ENCODE measurements at regions not wholly inside any gene's neighbourhood (a gene's known extent, or its start where the extent isn't known, plus 50 kb on each side); places are given as distances from the start of the nearest gene placed in this dataset.
"Not testable (repeated sequence)": the region's sequence is repeated elsewhere in the genome, so short reads cannot be mapped to it uniquely, and the experiment has no call there.

DNA sequence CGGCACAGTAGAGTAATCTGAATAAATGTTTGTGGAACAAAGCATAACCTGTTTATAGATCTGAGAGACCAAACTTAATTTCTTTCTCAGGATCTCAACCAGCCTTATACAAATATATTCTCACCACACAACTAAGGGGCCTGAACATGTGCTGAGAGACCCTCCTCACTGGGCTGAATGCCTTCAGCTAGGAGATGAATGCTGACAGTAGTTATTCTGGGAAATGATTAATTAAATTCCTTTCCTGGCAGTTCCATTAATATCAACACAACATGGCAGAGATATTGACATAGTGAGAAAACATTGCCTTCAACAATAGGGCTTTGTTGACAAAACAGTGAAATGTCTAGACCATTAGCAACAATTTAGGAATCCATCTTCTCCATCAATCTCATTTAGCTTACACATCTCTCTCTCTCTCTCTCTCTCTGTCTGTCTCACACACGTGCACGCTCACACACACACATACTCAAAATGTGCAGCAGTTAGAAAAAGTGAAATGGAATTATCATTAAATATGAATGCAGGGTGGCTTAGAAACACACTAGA lies 780.8 kb upstream of the CDH8 start:
- no peak for DNase-seq

DNA sequence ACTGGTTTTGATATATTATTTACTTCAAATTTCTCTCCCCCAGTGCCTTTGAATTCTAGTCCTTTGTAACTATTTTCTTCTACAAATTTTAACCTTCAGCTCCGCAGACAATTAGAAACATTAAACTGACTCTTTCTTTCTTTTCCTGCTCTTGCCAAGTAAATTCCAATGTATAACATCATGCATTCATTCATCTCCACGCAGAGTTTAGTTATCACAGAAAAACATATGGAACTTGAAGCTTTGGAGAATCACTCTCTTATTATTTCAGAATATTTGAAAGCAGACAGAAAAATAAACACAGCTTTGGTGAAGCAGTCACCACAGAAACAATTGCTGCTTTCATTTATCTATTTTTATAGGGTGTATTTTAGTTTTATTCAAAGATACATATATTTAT lies 778.7 kb upstream of the CDH8 start:
- no peak for DNase-seq

DNA sequence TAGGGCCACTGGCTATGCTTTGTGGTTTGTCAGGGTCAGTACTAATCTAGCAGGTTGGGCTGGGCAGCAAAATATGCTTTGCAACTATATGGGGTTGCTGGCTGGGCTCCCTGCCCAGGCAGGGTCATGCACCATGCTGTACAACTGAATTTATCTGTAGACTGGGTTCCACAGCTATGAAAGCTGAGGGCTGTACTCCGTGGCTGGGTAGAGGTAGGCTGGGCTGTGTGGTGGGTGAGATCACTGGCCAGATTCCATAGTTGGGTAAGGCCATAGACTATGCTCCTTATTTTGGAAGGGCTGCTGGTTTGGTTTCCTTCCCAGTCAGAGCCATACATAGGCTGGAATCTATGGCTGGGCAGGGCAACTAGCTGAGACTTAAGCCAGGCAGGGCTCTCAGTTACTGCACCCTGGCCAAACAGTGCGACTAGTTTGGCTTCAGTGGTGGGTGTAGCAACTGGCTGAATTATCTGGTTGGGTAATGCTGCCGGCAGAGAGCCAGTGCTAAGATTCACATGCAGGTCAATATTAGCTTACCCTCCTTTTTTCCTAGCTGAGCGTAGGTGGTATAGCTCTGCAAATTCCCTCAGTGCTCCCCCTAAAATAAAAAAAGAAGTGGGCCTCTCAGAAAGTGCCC lies 769.1 kb upstream of the CDH8 start:
- DNase-seq = no peak

DNA sequence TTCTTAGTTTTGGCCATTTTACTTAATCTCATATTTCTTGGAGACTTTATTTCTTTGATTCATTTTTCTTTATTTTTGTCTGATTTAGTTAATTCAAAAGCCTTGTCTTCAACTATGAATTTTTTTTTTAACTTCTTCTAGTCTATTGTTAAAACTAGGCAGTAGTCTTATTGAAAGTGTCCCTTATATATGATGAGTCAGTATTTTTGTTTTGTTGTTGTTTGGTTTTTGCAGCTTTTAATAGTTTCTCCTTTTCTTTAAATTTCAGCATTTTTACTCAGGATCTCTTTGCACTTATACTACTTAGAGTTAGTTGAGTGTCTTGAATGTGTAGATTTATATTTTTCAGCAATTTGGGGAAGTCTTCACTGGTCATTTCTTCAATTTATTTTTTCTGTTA lies 758.5 kb upstream of the CDH8 start:
- no peak for DNase-seq

DNA sequence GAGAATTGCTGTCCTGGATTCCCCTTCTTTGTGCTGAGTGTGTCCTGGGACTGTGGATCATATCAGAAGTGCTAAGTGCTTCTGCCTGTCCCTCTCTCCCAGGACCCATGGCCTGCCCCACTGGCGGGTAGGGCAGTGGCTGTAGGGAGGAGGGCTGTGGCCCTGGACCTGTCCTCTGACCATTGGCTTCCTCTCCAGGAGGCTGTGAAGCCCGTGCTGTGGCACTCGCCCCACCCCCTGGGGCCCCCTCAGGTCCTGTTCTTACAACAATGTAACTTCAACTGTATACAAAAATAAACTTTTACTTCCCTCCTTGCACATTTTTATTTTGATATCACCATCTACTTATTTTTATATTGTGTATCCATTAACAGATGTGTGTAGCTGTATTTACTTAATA lies 743.8 kb upstream of the CDH8 start:
- DNase-seq = not testable (repeated sequence)

DNA sequence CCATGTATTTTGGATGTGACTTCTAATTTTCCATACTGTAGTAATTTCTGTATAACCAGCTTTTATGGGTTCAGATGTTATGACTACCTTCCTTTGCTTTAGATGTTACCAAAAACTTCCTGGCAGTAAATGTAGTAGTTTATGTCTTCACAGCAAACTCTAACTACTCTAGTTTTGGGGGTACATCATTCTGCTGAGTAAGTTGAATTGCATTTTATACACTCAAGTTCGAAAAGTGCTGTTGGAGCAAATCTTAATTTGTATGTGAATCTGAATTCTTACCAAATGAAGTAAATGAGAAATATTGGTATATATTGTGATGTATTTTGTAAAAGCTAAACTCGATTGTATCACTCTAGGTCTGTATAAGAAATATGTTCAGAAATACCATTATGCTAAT lies 728.3 kb upstream of the CDH8 start:
- DNase-seq = no peak

DNA sequence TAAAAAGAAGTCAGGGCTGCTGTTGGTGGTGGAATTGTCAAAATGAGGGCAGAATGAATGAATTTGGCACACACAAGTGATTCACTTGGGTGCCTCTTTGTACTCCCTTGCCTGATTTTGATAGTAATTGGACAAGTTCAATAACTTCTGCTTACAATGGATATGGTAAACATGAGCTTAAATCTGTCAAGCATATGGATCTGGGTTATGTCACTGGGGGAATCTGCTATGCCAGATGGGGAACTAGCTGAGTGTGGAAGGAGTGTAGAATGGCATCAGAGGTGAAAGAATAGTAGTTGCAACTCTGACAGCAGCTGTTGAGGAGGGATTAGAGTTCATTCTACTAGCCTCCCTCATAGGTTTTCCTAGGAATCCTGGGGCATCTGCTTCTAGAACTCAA lies 724.2 kb upstream of the CDH8 start:
- no peak for DNase-seq

DNA sequence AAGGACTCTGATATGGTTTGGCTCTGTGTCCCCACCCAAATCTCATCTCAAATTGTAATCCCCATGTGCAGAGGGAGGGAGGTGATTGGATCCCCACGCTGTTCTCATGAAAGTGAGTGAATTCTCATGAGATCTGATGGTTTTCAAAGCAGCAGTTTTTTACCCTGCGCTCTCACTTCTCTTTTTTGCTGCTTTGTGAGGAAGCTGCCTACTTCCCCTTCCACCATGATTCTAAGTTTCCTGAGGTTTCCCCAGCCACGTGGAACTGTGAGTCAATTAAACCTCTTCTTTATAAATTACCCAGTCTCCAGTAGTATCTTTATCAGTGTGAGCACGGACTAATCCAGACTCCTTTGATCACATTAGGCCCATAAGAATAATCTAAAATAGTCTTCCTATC lies 719.7 kb upstream of the CDH8 start:
- no peak for DNase-seq

DNA sequence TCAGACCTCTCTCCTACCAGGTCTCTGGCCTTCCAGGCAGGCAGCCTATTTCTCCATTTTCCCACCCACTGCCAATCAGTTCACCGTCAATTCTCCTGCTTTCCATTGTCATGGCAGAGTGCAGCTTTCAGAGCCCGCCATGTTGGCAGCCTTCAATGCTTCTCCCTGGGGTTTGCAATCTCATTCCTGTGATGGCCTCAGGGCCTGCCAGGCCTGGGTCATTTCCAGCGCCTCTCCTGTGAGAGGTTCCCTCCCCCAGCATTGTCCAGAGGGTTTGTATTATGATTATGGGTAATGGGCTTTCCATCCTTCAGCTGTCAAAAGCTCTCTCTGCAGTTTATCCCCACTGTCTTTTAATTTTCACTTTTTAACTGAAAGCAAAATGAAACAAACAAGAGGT lies 716.6 kb upstream of the CDH8 start:
- no peak for DNase-seq

DNA sequence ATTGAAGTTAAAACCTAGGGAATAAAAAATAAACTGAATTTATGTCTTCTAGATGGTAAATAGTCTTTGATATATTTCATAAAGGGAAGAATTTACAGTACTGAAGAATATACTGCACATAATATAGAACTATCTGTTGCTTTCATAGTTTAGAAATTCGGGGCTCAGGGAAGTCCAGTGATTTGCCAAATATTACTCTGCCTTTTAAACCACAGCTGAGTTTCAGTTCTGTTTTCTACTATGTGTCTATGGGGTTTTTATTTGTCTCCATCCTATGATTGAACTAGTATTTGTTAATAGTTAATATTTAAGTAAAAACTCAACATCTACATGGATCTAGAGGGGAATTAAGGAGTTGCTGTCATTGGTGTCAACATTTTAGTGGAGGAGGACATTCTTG lies 715.0 kb upstream of the CDH8 start:
- no peak for DNase-seq

DNA sequence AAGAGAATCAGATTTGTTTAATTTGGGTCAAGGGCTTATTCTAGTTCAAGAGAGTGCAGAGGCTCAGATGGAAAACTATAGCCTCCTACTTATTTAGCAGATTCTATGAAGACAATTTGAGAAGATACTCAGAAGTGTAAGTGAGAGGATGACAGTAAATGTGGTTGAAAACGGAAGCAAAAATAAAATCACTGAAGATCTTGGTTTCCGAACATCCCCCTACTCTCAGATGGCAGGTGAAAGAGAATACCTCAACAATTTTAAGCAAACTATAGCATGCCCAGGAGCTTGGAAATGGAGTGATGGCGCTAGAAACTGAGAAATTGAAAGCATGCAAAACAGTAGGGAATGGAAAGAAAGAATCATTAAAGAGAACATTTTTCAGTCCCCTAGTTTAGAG lies 705.5 kb upstream of the CDH8 start:
- no peak for DNase-seq

DNA sequence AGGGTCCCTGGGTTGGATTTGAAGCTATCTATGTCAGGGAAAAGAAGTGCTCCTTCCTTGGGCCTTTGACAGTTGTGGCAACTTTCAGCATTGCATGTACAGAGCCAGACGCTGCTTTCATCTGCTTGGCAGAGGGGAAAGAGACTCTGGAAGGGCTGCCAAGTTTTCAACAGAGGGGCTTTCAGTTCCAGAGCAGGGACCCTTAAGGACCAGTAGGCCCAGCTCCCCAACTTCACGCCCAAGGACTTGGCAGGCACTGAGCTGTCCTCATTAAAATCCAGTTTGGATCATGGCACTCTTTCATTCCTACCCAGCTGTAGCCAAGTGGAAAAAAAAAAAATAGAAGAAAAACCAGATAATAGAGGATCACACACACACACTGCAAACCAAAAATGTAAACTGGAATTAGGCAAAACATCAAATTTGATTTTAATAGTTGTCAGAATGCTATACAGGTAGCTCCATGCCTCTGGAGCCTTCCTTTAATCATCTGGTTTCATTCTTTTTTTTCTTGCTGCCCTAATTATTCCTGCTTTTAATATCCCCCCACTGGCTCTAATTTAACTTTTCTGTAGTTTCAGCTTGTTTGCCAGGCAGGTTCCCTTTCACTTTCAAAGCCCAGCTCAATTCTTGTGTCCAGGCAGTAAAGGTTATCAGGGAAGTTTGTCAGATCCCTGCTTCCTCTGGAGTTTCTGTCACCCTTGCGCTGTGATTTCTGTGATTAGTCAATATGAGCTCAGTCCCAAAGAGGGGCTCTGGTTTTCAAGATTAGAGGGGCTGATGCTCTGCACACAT lies 702.6 kb upstream of the CDH8 start:
- DNase-seq = no peak

DNA sequence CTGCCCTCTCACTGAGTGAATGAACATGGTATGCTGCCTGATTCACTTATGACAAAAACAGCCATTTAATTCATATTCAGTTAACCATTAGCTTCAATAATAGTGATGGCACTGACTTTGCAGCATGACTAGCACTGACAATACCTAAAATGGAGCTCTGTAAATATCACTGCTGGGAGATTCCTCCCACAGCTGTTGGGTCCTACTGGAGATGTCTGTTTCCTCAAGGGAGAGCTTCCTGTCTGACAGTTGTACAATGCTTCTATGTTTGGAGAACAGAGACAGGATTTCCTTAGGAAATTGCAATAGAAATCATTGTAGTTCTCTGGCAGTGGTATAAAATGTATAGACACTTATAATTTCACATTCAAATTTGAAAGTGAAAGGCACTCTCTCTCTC lies 695.9 kb upstream of the CDH8 start:
- no peak for DNase-seq

DNA sequence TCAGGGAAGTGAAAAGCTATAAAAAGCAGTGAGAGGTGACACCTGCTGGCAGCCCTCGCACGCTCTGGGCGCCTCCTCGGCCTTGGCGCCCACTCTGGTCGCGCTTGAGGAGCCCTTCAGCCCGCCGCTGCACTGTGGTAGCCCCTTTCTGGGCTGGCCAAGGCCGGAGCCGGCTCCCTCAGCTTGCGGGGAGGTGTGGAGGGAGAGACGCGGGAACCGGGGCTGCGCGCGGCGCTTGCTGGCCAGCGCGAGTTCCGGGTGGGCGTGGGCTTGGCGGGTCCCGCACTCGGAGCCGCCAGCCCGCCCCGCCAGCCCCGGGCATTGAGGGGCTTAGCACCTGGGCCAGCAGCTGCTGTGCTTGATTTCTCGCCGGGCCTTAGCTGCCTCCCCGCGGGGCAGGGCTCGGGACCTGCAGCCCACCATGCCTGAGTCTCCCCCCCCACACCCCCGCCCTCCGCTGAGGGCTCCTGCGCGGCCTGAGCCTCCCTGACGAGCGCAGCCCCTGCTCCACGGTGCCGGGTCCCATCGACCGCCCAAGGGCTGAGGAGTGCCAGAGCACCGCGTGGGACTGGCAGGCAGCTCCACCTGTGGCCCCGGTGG lies 688.5 kb upstream of the CDH8 start:
- DNase-seq = not testable (repeated sequence)

DNA sequence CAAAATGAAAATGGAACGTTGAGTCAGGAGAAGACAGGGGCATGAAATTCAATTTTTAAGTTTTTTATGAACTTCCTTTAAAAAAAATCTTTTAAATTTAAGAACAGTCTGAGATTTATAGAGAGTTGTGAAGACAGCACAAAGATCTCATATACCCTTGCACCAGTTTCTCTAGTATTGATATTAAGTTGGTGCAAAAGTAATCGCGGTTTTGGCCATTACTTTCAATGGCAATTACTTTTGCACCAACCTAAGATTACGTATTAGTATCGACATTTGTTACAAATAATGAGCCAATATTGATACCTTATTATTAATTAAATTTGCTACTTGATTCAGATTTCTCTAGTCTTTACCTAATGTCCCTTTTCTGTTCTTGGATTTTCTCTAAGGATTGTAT lies 684.4 kb upstream of the CDH8 start:
- no peak for DNase-seq

DNA sequence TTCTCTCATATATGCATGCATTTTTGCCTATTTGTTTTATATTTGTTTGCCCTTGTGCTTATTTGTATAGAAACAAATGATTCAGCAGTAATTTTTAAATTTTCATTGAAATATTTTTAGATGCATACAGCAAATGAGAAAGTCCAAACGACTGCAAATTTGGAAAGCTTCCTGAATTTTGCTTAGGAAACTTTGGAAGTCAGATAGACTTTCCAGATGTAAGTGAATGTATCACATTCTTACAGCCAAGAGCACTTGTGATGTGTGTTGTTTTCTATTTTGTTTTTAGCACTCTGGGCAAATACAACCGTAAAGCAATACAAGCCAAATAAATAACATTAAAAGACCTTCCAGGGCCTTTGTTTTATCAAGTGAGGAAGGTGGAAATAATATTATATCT lies 680.8 kb upstream of the CDH8 start:
- DNase-seq = no peak

DNA sequence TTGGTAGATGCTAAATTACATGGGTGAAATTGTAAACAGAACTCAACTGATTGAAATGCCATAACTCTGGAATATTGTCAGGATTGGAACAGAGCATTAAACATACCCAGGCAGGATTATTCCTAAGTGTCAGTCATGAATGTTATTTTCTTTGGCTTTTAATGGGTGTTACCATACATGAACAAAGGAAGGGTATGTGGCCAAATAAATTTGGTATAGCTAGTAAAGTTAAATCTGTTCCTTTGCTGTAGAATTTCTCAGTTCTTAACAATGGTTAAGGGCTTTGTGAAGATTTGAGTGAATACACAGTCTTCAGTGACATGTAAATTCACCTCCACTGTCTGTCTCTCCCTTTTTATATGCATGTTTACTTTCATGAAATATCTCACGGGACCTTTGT lies 679.5 kb upstream of the CDH8 start:
- DNase-seq = no peak

DNA sequence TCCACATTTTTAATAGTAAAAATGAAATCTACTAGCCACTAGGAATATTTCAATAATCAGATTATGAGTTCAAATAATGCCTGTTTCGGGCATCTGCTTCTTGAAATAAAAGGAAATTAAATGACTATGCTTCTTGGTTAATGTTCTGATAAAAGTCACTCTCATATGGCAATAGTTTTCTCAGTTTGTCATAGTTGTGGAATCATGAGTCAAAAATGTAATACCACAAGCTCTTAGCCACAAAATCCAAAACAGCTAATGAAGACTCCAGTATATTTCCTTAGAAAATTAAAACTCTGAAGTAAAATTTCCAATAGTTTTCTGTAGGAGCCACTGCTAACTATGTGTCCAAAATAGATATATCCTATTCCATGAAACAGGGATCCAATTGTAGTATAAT lies 676.3 kb upstream of the CDH8 start:
- DNase-seq = no peak

DNA sequence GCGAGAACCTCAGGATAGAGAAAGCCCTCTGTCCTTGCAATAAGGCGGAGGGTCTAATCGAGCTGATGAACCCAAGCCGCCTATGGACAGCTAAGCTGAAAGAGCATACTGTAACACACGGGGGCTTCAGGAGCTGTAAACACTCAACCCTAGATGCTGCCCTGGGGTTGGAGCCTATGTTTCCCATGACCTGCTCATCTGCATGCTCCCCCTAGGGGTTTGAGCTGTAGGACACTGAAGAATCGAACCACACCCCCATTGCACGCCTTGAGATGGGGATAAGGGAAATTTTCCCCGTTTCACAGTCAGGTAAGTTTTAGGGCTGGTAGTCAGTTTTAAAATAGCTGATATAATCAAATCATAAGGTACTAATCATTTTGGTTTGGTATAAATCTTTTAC lies 675.6 kb upstream of the CDH8 start:
- DNase-seq = no peak

DNA sequence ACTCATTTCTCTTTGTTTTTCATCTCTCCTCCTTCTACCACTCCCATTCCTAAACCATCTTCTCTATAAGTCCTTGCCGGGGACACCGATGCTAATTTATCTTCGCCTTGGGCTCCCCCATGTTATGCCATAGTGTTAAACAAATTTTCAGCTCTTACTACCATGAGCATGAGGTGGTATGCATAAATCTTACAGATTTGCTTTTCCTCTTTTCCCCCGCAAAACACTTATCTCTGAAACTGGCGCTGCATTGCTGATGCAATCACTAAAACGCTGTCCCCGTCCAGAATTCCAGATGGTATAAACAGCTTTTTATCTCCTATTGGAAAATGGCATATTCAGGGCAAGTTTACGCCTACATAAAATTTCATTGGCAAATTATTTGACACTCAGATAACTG lies 673.6 kb upstream of the CDH8 start:
- no peak for DNase-seq

DNA sequence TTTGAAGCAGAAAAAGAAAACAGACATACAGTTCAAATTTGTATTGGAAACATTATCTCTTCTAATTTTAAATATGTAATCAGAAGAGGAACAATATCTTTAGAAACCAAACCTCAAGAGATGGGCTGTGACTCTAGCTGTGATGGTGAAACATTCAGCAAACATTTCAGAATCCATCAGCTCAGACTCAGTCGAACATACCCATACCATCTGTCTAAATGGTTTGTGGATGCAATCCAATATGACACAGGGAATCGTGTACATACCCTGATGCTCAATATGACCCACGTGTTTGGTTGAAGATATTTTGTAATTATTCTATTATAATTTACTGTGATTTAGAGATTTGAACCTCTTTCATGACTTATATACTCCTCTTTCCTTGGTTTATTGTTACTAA lies 665.2 kb upstream of the CDH8 start:
- no peak for DNase-seq

DNA sequence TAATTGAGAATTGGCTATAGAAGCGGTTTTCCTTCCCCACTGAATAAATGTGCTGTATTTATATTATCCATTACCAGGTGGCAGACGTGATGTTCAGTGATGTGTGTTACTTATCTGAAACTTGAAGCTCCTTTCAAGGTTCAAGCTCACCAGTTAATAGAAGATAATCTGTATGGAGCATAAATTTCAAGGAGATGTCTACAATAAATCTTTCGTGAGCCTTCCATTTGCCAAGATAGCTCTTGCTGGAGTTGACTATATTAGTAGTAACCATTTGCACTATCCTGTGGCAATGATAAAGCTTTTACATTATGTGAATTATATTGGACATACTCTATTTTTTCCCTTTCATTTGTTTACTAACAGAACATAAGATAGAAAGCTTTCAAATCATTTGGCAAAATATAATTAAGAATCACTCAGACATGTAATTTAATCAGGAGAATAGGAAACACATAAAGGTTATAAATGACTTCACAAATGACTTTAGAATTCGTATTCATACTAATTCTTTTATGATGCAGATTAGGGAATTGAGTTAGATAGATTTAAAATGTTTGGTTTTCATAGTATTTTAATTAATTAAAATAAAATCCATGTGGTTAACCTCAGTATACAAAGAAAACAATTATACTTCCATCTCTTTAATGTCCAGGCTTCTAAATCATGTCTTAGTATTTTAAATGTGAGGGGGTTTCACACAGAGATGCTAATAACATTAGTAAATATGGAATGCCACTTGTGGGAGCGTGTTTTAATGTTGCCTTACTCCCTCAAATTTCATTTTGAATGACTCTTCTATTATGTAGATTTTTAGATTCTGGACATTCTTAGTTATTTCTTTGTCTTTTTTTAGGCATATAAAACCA lies 664.4 kb upstream of the CDH8 start:
- no peak for DNase-seq

DNA sequence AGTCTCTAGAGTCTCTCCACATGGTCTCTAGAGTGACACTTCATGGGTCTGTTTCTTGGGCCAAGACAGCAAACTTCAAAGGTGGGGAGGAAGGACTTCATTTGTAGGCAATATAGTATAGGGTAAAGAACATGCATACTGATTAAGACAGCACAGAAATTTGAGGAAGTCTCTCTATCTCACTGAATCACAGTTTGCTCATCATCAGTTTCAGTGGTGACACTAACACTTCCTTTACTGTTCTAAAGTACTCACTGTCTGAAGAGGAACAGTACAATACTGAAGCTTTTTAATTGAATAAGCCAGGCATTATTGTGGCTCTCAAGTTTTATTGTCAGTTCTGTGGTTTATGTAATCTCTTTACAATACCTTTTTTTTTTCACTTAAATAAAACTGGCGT lies 656.4 kb upstream of the CDH8 start:
- DNase-seq = no peak
